ENCODE measurements at regions not wholly inside any gene's neighbourhood (a gene's known extent, or its start where the extent isn't known, plus 50 kb on each side); places are given as distances from the start of the nearest gene placed in this dataset.
"Not testable (repeated sequence)": the region's sequence is repeated elsewhere in the genome, so short reads cannot be mapped to it uniquely, and the experiment has no call there.

- no peak for DNase-seq
Measured at GRCh38 chr11:134863294-134863693, 451.3 kb upstream of the B3GAT1 start.

GRCh38 chr11:134862587-134863195 is 450.6 kb upstream of the B3GAT1 start:
- no peak for DNase-seq

GRCh38 chr11:134862105-134862502 is 450.1 kb upstream of the B3GAT1 start:
- no peak for DNase-seq

- no peak for DNase-seq
Measured at GRCh38 chr11:134861490-134862104, 449.6 kb upstream of the B3GAT1 start.

DNA sequence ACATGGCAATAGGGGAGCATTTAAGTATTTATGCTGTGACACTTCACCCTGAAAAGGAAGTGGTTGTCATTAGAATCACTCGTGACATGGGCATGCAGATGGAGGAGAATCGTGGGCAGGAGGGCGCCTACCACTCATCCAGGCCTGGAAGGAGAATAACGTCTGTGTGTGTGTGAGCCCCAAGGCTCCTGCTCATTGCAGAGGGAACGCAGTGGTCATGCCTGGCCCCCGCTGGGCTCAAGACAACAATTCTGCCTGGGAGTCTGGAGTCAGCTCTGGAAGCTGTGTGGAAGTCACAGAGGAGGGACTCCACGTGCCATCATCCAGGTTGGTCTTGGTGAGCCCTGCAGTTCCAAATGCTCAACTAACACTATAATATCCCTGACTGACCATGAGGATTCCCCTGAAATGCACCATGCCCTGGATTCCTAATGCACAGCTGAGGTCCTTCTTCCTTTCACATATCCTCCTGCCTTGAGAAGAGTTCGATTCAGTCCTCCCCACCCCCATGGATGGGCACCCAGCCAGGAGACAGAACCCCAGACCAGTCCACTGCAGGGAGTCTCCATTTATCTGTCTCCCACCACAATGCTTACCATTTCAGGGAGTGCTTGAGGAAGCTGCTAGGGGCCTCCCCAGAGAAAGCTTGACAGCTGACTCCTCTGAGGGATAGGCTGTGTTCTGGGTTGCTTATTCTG is 446.9 kb upstream of the B3GAT1 start:
- no peak for DNase-seq

- DNase-seq: no peak
Measured at GRCh38 chr11:134857035-134857434, 445.0 kb upstream of the B3GAT1 start.

DNA sequence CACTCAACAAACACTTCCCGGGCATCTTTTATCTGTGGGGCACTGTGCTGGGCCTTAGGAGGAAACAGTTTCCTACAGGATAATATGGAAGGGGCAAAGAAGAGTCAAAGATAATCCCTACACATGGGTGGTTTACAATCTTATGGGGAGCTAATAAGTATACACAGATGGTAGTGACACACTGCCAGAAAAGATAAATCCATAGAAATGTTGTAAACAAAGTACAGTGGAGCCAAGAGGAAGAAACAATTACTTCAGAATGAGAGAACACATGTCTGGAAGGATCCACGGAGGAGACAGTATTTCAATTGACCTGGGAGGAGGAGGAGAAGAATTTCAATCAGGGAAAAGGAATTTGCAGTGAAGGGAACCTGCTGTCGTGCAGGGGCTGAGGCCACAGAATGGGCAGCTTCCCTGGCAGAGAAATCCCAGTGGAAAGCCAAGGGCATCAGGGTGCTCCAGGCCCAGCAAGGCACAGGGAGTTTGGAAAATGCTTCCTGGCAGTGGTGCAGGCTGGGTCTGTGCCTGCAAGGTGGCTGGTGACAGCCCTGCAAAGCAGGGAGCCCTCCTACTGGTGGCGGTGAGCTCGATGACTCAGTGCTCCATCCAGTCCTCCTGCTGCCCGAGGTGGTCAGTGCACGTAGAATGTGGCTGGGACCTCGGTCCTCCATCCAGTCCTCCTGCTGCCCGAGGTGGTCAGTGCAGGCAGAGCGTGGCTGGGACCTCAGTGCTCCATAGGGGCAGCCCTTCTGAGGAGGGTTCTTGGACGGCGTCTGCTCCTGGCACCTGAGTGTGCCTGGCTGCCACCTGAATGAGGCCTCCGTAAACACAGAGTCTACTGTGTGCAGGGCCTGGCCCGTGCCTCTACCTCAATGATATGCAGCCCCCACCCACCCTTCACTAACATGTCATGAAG is 444.3 kb upstream of the B3GAT1 start:
- DNase-seq: no peak

DNA sequence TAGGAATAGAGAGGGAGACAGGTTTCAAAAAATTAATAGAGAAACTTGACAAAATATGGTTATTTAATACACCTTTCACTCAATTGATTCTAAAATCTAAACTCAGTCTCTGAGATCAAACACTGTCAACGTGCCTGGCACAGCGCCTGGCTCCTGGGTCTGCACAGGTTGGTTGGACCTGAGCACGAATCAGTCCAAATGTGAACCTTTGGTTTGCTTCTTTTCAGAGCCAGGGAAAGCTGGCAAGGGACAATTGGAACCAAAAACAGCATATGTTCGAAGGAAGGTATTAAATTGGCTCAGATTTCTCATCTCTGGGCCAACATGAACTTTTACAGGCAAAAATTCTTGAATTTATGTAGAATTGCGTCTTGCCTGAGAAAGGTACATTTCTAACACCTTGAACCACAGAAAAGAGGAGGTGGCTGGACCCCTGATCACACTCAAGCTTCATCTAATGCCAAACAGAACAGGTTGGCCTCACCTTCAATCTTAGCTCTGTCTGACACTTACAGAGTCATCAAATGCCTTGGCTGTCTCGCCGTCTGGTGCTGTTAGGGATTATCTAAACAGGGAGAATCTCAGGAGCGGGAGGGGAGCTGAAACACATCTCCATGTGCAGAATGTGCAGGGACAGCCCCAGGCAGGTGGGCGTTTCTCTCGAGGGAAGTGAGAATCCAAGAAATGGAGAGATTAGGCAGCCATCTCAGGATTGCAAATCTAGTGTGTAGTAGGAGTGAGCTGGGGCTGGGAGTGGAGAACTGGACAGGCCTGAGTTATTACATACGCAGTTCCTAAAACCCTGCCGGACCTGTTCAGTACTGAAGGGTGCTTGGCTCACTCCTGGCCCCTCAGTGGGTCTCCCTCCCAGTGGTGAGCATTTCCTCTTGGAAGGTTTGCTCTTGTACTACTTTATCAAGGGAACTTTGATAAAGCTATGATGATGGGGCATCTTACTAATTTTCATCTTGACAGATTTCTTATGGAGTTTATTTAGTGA is 442.2 kb upstream of the B3GAT1 start:
- no peak for DNase-seq

GRCh38 chr11:134851503-134852224 is 439.6 kb upstream of the B3GAT1 start:
- not testable (repeated sequence) for DNase-seq

- DNase-seq: no peak
Measured at GRCh38 chr11:134850566-134850965, 438.5 kb upstream of the B3GAT1 start.

DNA sequence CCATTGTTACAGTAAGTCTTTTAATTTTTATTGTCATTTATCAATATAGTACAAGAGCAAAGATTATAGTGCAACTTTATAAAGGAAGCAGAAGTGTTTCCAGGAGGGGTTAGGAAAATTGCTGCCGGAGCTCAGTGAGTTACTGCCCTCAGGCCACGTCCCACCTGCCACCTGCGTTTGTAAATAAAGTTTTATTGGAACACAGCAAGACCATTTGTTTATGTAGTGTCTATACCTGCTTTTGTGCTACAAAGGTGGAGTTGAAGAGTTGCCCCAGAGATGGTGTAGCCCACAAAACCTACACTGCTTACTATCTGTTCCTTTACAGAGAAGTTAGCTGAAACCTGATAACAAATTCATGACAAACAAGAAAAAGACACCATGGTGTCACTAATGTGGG is 437.8 kb upstream of the B3GAT1 start:
- no peak for DNase-seq

DNA sequence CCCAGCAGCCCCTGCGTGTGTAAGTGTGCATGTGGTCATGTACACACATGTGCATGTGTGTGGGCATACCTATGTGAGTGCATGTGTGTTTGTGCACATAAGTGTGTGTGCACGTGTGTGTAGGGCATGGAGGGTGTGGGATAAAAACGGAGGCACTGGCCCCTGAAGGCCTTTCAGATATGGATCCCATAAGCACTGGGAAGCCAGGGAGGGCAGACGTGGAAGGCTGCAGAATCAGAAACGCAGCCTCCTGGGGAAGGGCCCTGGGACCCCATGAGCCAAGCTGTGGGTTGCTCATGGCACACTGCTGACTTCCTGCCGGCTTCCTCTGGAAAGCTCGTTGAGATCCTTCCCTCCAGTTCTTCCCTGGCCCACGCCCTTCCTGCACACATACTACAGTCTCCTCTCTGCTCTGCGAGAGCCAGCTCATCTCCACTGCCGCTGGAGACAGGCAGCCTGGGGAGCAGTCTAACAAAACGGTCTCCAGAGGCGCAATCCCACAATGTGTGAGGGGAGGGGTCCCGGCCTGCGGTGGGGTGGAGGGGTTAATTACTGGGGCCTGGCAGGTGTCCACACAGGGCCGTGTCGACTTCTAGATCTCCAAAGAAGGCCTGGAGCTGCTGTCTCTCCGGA is 435.2 kb upstream of the B3GAT1 start:
- no peak for DNase-seq

DNA sequence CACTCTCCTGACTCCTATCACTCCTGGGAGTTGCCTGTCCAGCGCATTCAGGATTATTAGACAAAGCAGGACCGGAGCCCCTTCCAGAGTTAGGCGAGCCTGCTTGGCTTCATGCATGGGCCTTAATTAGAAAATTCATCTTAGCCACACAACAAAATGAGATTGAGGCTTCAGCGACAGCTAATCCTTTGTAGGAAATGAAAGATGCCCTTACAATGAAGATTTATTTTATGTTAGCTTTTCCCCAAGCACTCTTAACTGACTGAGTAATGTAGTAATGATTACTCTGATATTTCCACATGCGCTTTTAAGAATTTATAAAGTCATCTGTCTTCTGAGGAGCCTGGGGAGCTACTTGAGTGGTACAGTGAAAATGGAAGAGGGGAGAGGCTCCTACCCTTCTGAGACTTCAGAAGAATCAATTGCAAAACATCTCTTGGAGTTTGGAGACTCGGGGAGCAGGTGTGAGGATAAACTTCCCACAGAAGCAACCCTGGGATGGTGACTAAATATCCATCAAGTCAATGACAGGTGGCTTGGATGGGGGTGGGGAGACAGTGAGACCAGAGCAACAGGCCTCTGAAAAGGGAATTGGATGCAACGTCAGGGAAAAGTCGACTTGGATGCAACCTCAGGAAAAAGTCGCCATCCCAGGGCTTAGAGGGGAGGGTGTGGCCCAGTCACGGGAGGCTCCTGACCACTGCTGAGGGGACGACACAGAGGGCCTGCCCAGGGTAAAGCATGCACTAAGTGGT is 434.5 kb upstream of the B3GAT1 start:
- no peak for DNase-seq

- DNase-seq: no peak
Measured at GRCh38 chr11:134845474-134846327, 433.7 kb upstream of the B3GAT1 start.

GRCh38 chr11:134844838-134845237 is 432.8 kb upstream of the B3GAT1 start:
- no peak for DNase-seq

GRCh38 chr11:134843735-134844134 is 431.7 kb upstream of the B3GAT1 start:
- no peak for DNase-seq

- DNase-seq: no peak
Measured at GRCh38 chr11:134843020-134843419, 431.0 kb upstream of the B3GAT1 start.

- no peak for DNase-seq
Measured at GRCh38 chr11:134841972-134842371, 429.9 kb upstream of the B3GAT1 start.

DNA sequence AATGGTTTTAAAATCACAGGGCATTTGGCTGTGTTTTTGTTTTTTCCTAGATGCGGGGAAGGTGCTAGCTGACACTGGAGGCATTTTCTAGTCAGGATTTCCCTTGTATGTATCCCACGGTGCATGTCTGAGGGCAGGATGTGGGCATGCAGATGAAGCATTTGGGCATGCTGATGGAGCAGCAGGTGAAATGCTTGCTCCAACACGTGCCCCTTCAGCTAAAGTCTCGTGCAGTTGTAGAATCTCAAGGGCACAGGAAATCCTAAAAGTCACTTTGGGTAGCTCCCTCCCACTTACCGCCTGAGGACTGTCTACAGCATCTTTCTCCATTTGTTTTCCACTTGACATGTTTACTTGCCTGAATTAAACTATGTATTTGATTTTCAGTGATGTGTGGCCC is 429.4 kb upstream of the B3GAT1 start:
- no peak for DNase-seq

All from CD4-positive, alpha-beta T cell treated with Interleukin-21 for 1 hour (primary cell).